ENCODE measurements at regions not wholly inside any gene's neighbourhood (a gene's known extent, or its start where the extent isn't known, plus 50 kb on each side); places are given as distances from the start of the nearest gene placed in this dataset.

DNA sequence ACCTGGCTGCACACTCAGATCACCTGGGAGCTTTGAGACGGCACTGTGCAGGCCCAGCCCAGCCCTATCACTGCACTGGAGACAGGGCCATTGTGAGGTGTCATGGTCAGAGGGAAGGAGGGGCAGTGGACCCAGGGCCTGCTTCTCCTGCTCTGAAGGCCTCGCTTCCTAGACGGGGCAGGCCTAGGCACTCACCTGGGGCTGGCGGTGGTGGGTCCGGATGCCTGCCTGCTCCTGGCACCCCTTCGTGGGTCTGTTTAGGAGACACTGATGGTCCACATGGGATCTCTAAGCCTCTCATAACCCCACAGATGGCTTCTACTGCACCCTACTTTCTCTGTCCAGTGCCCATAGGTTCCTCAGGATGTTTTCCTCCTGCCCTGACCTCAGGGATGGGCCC lies 230.9 kb downstream of the MATN1 start (continued):
- no peak for TF ChIP-seq SIX5 (IDR thresholded peaks at IDR 0.05; ENCODE audit: low read depth, low read length, severe bottlenecking)
- TF ChIP-seq CREB1 (IDR thresholded peaks at IDR 0.05; ENCODE audit: low read depth), result no peak
- TF ChIP-seq SREBF2 (IDR thresholded peaks at IDR 0.05; ENCODE audit: low read length), result no peak
- no peak for TF ChIP-seq POLR2AphosphoS2 (IDR thresholded peaks at IDR 0.05; ENCODE audit: low read depth, low read length)
- no peak for TF ChIP-seq JUNB (IDR thresholded peaks at IDR 0.05)

DNA sequence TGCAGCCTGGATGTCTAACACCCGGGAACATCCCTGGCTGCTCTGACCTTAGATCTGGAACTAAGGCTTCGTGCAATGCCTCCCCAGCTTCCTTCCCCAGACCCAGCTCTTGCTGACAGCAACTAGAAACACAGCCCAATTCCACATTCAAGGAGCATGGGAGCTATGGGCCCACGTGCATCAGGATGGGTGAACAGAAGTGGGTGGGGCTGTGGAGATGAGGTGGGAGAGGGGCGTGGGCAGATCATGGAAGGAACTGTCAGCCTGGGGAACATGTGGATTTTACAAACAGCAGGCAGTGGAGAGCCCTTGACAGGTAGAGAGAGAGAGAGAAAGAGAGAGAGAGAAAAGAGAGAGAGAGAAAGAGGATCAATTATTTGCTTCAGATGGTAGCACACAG lies 231.6 kb downstream of the MATN1 start:
- Histone ChIP-seq H3K4me3 (no peak overlapping the region), H3K4me2 (ENCODE audit: control insufficient read depth, insufficient read depth) (no peak overlapping the region), H3K27me3 (replicated peaks in 1 of 2; ENCODE audit: control insufficient read depth in 2 of 2, insufficient read depth in 2 of 2, low read length in 1 of 2) (no peaks in the 10 kb centered on the region), H3K9me3 (replicated peaks; ENCODE audit: control insufficient read depth, insufficient read depth, low read length) (no peaks in the 10 kb centered on the region), H3K79me2 (ENCODE audit: control insufficient read depth, insufficient read depth, low read length) (no peaks in the 10 kb centered on the region), H3K27ac (ENCODE audit: control insufficient read depth, insufficient read depth) (no peak overlapping the region), H3K9ac (ENCODE audit: control insufficient read depth, insufficient read depth, low read length) (no peak overlapping the region), H3K4me1 (ENCODE audit: control insufficient read depth, insufficient read depth, low read length) (no peaks in the 10 kb centered on the region), H3K36me3 (ENCODE audit: control insufficient read depth in 2 of 2, insufficient read depth in 2 of 2, low read length in 1 of 2) (no peaks in the 10 kb centered on the region), H2AFZ (ENCODE audit: control insufficient read depth, low read depth, low read length) (no peak overlapping the region), H4K20me1 (ENCODE audit: control insufficient read depth, insufficient read depth) (no peaks in the 10 kb centered on the region)
- BruUV-seq (replicated peaks), result no TSS peak
- DNase-seq (ENCODE audit: low read depth, low spot score), result no peak
- in situ Hi-C loops (cut with MboI) (no loop called here), intact Hi-C loops (cut with micrococcal nuclease; ENCODE audit: unreplicated experiment) (no loop called here)
- FAIRE-seq, result no peak
- ChIA-PET RAD21 (ENCODE audit: unreplicated experiment) (no interaction called here), SMC1A (ENCODE audit: uncharacterized antibody, unreplicated experiment) (interaction anchor here (0.6 kb wide), 1 partner anchor 193 kb away, joined by 3 read pairs; no protein-coding TSS in a partner anchor), CTCF (no interaction called here), POLR2A (no interaction called here)
- no peak for ATAC-seq
- TF ChIP-seq, protein P1, sequence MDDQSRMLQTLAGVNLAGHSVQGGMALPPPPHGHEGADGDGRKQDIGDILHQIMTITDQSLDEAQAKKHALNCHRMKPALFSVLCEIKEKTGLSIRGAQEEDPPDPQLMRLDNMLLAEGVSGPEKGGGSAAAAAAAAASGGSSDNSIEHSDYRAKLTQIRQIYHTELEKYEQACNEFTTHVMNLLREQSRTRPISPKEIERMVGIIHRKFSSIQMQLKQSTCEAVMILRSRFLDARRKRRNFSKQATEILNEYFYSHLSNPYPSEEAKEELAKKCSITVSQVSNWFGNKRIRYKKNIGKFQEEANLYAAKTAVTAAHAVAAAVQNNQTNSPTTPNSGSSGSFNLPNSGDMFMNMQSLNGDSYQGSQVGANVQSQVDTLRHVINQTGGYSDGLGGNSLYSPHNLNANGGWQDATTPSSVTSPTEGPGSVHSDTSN (IDR thresholded peaks at IDR 0.05; ENCODE audit: insufficient replicate concordance, low read depth, low read length), result no peak
- TF ChIP-seq RELA (IDR thresholded peaks at IDR 0.05; ENCODE audit: borderline replicate concordance, partially characterized antibody) (no peak), BACH1 (IDR thresholded peaks at IDR 0.05; ENCODE audit: borderline replicate concordance) (no peak), EZH2 (IDR thresholded peaks at IDR 0.05; ENCODE audit: borderline replicate concordance, control insufficient read depth, low read depth, low read length) (no peak), MYC (IDR thresholded peaks at IDR 0.05; ENCODE audit: insufficient read depth, insufficient read length, insufficient replicate concordance, low read length, severe bottlenecking) (no peak), HDAC6 (IDR thresholded peaks at IDR 0.05; ENCODE audit: unreplicated experiment) (no peak), BMI1 (IDR thresholded peaks at IDR 0.05; ENCODE audit: borderline replicate concordance) (no peak), PML (IDR thresholded peaks at IDR 0.05; ENCODE audit: low read length) (no peak), BCL11A (IDR thresholded peaks at IDR 0.05; ENCODE audit: low read depth, low read length) (no peak), SP1 (IDR thresholded peaks at IDR 0.05; ENCODE audit: low read depth, low read length) (no peak), ZZZ3 (IDR thresholded peaks at IDR 0.05; ENCODE audit: control insufficient read depth, insufficient read length, low read depth) (no peak), NFYB (IDR thresholded peaks at IDR 0.05; ENCODE audit: insufficient read depth, low read depth, low read length) (no peak)
- TF ChIP-seq, protein P2, sequence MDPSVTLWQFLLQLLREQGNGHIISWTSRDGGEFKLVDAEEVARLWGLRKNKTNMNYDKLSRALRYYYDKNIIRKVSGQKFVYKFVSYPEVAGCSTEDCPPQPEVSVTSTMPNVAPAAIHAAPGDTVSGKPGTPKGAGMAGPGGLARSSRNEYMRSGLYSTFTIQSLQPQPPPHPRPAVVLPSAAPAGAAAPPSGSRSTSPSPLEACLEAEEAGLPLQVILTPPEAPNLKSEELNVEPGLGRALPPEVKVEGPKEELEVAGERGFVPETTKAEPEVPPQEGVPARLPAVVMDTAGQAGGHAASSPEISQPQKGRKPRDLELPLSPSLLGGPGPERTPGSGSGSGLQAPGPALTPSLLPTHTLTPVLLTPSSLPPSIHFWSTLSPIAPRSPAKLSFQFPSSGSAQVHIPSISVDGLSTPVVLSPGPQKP (IDR thresholded peaks at IDR 0.05; ENCODE audit: low read depth, low read length), result no peak
- TF ChIP-seq, protein P3, sequence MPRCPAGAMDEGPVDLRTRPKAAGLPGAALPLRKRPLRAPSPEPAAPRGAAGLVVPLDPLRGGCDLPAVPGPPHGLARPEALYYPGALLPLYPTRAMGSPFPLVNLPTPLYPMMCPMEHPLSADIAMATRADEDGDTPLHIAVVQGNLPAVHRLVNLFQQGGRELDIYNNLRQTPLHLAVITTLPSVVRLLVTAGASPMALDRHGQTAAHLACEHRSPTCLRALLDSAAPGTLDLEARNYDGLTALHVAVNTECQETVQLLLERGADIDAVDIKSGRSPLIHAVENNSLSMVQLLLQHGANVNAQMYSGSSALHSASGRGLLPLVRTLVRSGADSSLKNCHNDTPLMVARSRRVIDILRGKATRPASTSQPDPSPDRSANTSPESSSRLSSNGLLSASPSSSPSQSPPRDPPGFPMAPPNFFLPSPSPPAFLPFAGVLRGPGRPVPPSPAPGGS (IDR thresholded peaks at IDR 0.05; ENCODE audit: borderline replicate concordance, insufficient read depth, low read depth, low read length, poor library complexity, severe bottlenecking), result no peak
- 17% methylated on average over 4 of the region's 4 CpGs for WGBS (ENCODE audit: insufficient coverage, insufficient replicate concordance, low lambda C conversion rate, missing lambda C conversion rate)
